Stimulated activated CD4-positive, alpha-beta T cell treated with anti-CD3 and anti-CD28 coated beads, Interleukin-1b, Interleukin-23, amount 100 ng/mL, for 1 hour (primary cell): ENCODE measurements at regions not wholly inside any gene's neighbourhood (a gene's known extent, or its start where the extent isn't known, plus 50 kb on each side); places are given as distances from the start of the nearest gene placed in this dataset.

Source experiments
- DNase-seq, 2 donors: peaks; one replicate each; pipeline ENCODE4 v3.0.0-alpha.2; 2020; ENCODE audit warnings: low read depth in 2 of 2

GRCh38 chr1:55980582-55980981, 598.8 kb downstream of the PLPP3 start:
- DNase-seq: no peak

- no peak for DNase-seq
Observed at GRCh38 chr1:55974714-55975441, 604.5 kb downstream of the PLPP3 start.

DNA sequence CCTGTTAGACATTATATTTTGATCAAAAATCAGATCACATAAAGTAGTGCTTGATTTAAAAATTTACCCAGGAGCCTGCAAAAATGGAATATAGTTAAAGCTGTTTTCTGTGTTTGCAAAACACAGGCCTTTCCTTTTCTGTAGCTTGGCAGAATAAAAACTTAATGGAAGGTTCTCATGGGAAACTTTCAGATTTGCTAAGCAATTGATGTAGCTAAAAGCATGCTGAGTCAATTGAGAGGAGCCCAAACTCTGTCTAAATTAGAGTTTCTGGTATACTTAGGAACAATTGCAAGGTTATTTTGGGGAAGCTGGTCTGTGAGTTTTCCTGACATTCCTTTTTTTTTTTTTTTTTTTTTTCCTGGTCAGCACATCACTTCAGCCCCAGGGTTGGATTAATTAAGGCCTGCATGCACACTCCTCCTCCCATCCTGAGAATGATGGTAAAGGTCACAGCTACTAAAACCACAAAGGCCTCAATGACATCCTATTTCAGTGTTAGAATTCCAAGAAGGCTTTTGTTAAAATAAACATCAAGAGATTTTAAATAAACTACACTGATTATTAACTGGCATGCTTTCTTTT, 608.7 kb downstream of the PLPP3 start:
- DNase-seq: no peak

DNA sequence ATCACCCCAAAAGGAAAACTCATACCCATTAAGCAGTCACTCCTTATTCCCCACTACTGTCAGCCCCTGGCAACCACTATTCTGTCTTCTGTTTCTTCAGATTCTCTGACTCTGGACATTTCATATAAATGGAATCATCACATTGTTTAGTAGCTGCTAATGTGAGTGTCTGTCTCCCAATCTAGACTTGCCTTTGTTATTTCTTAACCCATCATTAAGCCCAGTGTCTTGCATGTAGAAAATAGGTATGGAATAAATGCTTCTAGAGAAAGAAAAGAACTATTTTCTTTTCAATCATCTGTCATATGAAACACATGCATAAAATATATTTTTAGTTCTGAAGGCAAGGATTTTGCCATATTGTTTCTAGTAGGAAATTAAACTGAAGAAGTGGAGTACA, 610.0 kb downstream of the PLPP3 start:
- DNase-seq: no peak

DNA sequence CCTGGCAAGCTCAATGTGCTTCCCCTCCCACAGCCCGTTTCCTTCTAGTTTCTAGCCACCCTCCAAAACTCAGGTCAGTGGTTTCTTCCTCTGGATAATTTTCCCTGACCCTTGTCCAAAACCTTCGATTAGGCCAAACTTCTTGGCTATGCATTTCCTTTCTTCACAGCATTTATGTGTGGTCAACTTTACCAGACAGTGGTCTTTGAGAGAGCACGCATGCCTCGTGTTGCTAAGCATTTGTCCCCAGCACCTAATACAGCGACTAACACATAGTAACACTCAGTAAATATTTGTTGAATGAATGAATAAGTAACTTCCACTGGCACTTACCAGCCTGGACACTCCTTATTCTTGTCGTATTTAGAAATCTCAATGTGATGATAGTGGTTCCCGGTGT, 610.7 kb downstream of the PLPP3 start:
- DNase-seq: no peak

- no peak for DNase-seq
Observed at GRCh38 chr1:55965981-55966461, 613.3 kb downstream of the PLPP3 start.

GRCh38 chr1:55962472-55962871, 616.9 kb downstream of the PLPP3 start:
- no peak for DNase-seq

DNA sequence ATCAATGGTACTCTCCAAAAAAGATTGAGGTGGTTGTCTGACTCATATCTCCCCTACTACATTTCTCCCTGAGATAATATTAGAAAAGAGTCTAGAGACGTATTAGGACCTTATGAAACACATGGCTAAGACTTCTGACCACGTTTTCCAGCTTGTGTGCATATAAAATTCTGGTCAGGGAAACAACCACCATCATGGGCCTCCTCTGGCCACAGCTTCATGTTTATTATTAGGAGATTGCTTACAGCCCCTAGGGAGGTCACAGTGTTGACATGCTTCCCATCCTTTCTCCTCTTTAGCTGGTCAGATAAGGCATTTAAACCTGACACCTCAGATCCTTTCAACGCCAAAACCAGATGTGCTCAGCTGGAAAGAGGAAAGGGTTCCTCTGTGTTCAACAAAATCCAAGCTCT, 620.2 kb downstream of the PLPP3 start:
- DNase-seq: no peak

- DNase-seq: no peak
Observed at GRCh38 chr1:55958498-55958897, 620.9 kb downstream of the PLPP3 start.

DNA sequence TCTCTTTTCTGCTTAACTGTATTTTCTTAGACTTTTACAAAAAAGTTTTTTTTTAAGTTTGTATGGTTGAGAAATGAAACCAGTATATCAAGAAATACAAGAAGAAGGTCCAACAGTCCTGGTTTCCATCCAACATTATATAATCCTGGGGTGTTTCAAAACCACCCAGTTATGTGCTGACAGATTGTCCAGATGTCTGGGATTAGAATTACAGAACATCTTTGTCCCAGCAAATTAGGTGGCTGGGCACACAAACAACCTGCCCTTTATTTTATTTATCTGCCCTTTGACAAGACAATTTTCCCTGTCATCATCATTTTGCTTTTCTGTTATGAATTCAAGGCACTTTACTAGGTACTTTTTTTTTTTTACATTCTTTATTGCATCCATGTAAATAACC, 622.1 kb downstream of the PLPP3 start:
- DNase-seq: no peak

DNA sequence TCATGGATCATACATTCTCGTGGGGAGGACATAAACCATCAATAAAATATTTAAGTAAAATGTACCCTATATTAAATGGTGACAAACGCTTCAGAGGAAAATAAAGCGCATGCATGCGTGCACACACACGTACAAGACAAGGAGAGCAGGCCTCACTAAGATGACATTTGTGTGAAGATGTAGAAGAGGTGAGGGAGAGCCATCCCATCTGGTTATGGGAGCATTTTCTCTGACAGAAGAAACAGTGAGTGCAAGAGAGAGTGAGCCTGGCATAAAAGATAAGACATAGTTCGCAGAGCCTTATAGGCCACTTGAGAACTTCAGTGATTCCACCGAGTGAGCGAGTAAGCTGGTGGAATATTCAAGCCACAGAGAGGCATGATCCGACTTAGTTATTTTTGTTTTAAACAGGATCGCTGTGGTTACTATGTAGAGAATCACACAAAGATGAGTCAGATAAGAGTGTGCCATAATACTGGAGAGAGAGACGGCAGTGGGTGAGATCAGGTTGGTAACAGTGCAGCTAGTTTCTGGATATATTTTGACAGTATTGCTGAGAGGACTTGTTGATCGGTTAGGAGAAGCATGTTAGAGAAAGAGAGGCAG, 624.2 kb downstream of the PLPP3 start:
- DNase-seq: no peak

- no peak for DNase-seq
Observed at GRCh38 chr1:55951291-55951690, 628.1 kb downstream of the PLPP3 start.

GRCh38 chr1:55947446-55947845, 631.9 kb downstream of the PLPP3 start:
- no peak for DNase-seq

GRCh38 chr1:55943721-55944435, 635.5 kb downstream of the PLPP3 start:
- DNase-seq: no peak

DNA sequence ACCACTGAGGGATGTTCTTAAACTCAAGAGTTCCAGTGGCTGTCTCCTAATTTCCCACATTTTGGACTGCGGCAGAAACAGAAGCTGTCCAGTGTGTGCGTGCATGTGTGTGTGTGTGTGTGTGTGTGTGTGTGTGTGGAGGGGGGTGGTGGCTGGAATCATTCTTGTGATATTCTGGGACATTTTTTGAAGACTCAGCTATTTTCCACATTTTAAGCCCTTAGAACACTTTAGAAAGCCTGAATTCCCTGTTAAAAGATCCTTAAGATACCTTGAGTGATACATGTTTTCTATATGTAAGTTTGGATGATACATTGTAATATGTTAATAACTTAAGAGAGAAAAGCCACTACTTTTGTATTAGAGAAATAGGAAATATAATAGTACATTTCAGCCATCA, 636.4 kb downstream of the PLPP3 start:
- no peak for DNase-seq

DNA sequence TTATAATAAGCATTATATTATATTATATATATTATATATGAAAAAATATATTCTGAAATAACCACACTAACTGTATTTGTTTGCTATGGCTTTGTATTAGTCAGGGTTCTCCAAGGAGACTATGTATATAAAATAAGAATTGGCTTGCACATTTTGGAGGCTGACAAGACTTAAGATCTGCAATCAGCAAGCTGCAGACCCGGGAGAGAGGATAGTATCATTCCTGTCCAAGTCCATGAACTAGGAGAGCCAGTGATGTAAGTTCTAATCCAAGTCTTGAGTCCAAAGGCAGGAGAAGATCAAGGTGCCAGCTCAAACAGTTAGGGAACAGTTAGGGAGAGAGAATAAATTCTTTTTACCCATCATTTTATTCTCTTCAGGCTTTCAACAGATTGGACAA, 639.5 kb downstream of the PLPP3 start:
- DNase-seq: no peak

- DNase-seq: no peak
Observed at GRCh38 chr1:55938861-55939260, 640.5 kb downstream of the PLPP3 start.

GRCh38 chr1:55938376-55938850, 641.0 kb downstream of the PLPP3 start:
- no peak for DNase-seq

GRCh38 chr1:55937840-55938375, 641.5 kb downstream of the PLPP3 start:
- DNase-seq: no peak

- DNase-seq: no peak
Observed at GRCh38 chr1:55935236-55935635, 644.1 kb downstream of the PLPP3 start.

GRCh38 chr1:55932402-55932801, 647.0 kb downstream of the PLPP3 start:
- no peak for DNase-seq
